ENCODE measurements at regions not wholly inside any gene's neighbourhood (a gene's known extent, or its start where the extent isn't known, plus 50 kb on each side); places are given as distances from the start of the nearest gene placed in this dataset.

- TF ChIP-seq CTCF (IDR thresholded peaks at IDR 0.05; ENCODE audit: insufficient read depth, low read length, poor library complexity, severe bottlenecking) (no peak), EZH2phosphoT487 (conservative IDR thresholded peaks at IDR 0.05; ENCODE audit: low read length) (no peak)
These were observed 144.4 kb upstream of the ARGLU1 start for GRCh38 chr13:106712381-106712780.

Measured in SU-DHL-6 (cell line).